Prostate gland (tissue), 2 donors: ENCODE measurements at regions not wholly inside any gene's neighbourhood (a gene's known extent, or its start where the extent isn't known, plus 50 kb on each side); places are given as distances from the start of the nearest gene placed in this dataset.

Experiments used
- CTCF ChIP-seq, 4 experiments: fragments of 200-600 bp in 2 of 4; fragments of 450-650 bp in 2 of 4; sonication (generic) in 2 of 4; IDR thresholded peaks; 1 replicate in 3 of 4; 2 replicates in 1 of 4; pipeline ENCODE4 v1.5.1; 2016 to 2019; ENCODE audit warnings: antibody characterized with exemption in 4 of 4, mild to moderate bottlenecking in 2 of 4, moderate library complexity in 2 of 4
- POLR2A ChIP-seq: fragments of 450-650 bp; IDR thresholded peaks from one replicate; pipeline ENCODE4 v1.6.1; 2016; ENCODE audit warnings: antibody characterized with exemption, mild to moderate bottlenecking
- POLR2AphosphoS5 ChIP-seq: sonication (generic); formaldehyde crosslinking; IDR thresholded peaks from one replicate; pipeline ENCODE4 v1.6.1; 2017; ENCODE audit warnings: antibody characterized with exemption

- TF ChIP-seq CTCF (IDR thresholded peaks at IDR 0.05) (no peak), POLR2A (no peak), POLR2AphosphoS5 (no peak)
Measured at GRCh38 chr4:124481123-124481522, 231.4 kb downstream of the ANKRD50 start.
